ENCODE measurements at regions not wholly inside any gene's neighbourhood (a gene's known extent, or its start where the extent isn't known, plus 50 kb on each side); places are given as distances from the start of the nearest gene placed in this dataset.

- no peaks in the 10 kb centered on the region for H3K36me3 ChIP-seq (ENCODE audit: control insufficient read depth, insufficient read depth, low read length)
- H2BK15ac ChIP-seq (ENCODE audit: low read depth, low read length), result no peak overlapping the region
- dilution Hi-C loops (cut with HindIII; ENCODE audit: low sequenced_read_pairs, unreplicated experiment) (no loop called here), in situ Hi-C loops (cut with MboI; ENCODE audit: low sequenced_read_pairs) (loop anchor here (25.0 kb wide), 1 partner anchor 1253 kb away; no protein-coding TSS in a partner anchor), intact Hi-C loops (cut with micrococcal nuclease) (no loop called here)
- ATAC-seq (ENCODE audit: low read depth) (no peak), DNase-seq (no peak)
- CTCF ChIA-PET, result no interaction called here
- WGBS, 2 experiments (ENCODE audit: extremely low coverage in 2 of 2, insufficient read length in 1 of 2), result 100% methylated on average over 1 of the region's 12 CpGs; no CpG with 5 or more reads in 1 of the 2 experiments
- H3K9me3 ChIP-seq (ENCODE audit: control insufficient read depth, insufficient read depth, low read length), result no peaks in the 10 kb centered on the region
- no peak overlapping the region for H3K23ac ChIP-seq (ENCODE audit: low read depth, low read length)
- H3K9ac ChIP-seq (ENCODE audit: low read depth, low read length), result no peak overlapping the region
- H2BK120ac ChIP-seq (ENCODE audit: low read depth, low read length), result no peak overlapping the region
- no peaks in the 10 kb centered on the region for H3K79me1 ChIP-seq (ENCODE audit: low read depth in 1 of 2, low read length in 2 of 2)
- peak overlapping the region; percentile 49 for H2AFZ ChIP-seq (replicated peaks; ENCODE audit: low read length, poor library complexity)
- no peak overlapping the region for H3K56ac ChIP-seq (ENCODE audit: extremely low read depth, insufficient read depth, low read length)
- TF ChIP-seq MAZ (IDR thresholded peaks at IDR 0.05; ENCODE audit: borderline replicate concordance, low read depth, low read length) (no peak), FOS (IDR thresholded peaks at IDR 0.05; ENCODE audit: low read depth, low read length) (no peak), POLR2A (IDR thresholded peaks at IDR 0.05; ENCODE audit: low read depth, low read length) (no peak), RFX5 (IDR thresholded peaks at IDR 0.05; ENCODE audit: low read depth, low read length) (no peak), USF2 (IDR thresholded peaks at IDR 0.05; ENCODE audit: low read depth, low read length) (no peak), BHLHE40 (IDR thresholded peaks at IDR 0.05; ENCODE audit: low read depth, low read length) (no peak), MAFK (IDR thresholded peaks at IDR 0.05; ENCODE audit: low read depth, low read length) (no peak), NFE2L2 (IDR thresholded peaks at IDR 0.05; ENCODE audit: low read depth, low read length) (no peak), ELK1 (IDR thresholded peaks at IDR 0.05; ENCODE audit: borderline replicate concordance, low read depth, low read length) (no peak), CTCF (conservative IDR thresholded peaks at IDR 0.05; ENCODE audit: low read depth, low read length) (no peak), RAD21 (IDR thresholded peaks at IDR 0.05; ENCODE audit: low read length) (no peak), CHD1 (IDR thresholded peaks at IDR 0.05; ENCODE audit: low read depth, low read length) (no peak), RCOR1 (IDR thresholded peaks at IDR 0.05; ENCODE audit: insufficient replicate concordance, low read length) (no peak), CEBPB (IDR thresholded peaks at IDR 0.05; ENCODE audit: low read depth, low read length) (no peak), MXI1 (IDR thresholded peaks at IDR 0.05; ENCODE audit: borderline replicate concordance, low read depth, low read length) (no peak), SMC3 (IDR thresholded peaks at IDR 0.05; ENCODE audit: low read depth, low read length) (no peak)
- H2AK5ac ChIP-seq (ENCODE audit: low read depth, low read length), result 0 out of 2 replicates have a peak overlapping the region, but pooled peaks have one; percentile 8
- H4K8ac ChIP-seq (ENCODE audit: low read depth in 2 of 2, low read length in 2 of 2), result no peak overlapping the region
- POLR2A ChIA-PET (ENCODE audit: unreplicated experiment), result no interaction called here
- no peak overlapping the region for H4K5ac ChIP-seq (ENCODE audit: low read depth, low read length)
- no peak overlapping the region for H2BK5ac ChIP-seq (ENCODE audit: low read depth, low read length, poor library complexity, severe bottlenecking)
- no peaks in the 10 kb centered on the region; the same call in 1 of the 2 replicates for H3K4me1 ChIP-seq (ENCODE audit: control insufficient read depth, insufficient read depth, low read length)
- no peaks in the 10 kb centered on the region for H3K9me1 ChIP-seq (ENCODE audit: insufficient read depth, low read length)
- H4K20me1 ChIP-seq (ENCODE audit: insufficient read depth, low read length), result no peaks in the 10 kb centered on the region
- no peak overlapping the region for H2AK9ac ChIP-seq (replicated peaks; ENCODE audit: low read depth, low read length, poor library complexity)
- H3K27me3 ChIP-seq (ENCODE audit: control insufficient read depth, insufficient read depth, low read length), result no peaks in the 10 kb centered on the region
- no peak overlapping the region for H4K91ac ChIP-seq (ENCODE audit: insufficient read depth, low read depth, low read length)
- H3K4ac ChIP-seq (ENCODE audit: low read depth, low read length), result no peak overlapping the region
- H3K14ac ChIP-seq (replicated peaks; ENCODE audit: low read depth, low read length), result no peak overlapping the region
- no TSS peak for BruUV-seq (replicated peaks)
- H3K27ac ChIP-seq (ENCODE audit: insufficient read depth, low read length), result no peak overlapping the region
- no peak overlapping the region for H3K18ac ChIP-seq (ENCODE audit: low read depth, low read length)
- H3K4me3 ChIP-seq (ENCODE audit: insufficient read depth, low read depth, low read length), result no peak overlapping the region
- no peak overlapping the region for H3K4me2 ChIP-seq (ENCODE audit: low read depth, low read length)
- H2BK20ac ChIP-seq (ENCODE audit: low read depth, low read length), result no peak overlapping the region
Observed at GRCh38 chr22:44639891-44640617, 62.0 kb upstream of the PRR5 start.
